ENCODE measurements at regions not wholly inside any gene's neighbourhood (a gene's known extent, or its start where the extent isn't known, plus 50 kb on each side); places are given as distances from the start of the nearest gene placed in this dataset.

DNA sequence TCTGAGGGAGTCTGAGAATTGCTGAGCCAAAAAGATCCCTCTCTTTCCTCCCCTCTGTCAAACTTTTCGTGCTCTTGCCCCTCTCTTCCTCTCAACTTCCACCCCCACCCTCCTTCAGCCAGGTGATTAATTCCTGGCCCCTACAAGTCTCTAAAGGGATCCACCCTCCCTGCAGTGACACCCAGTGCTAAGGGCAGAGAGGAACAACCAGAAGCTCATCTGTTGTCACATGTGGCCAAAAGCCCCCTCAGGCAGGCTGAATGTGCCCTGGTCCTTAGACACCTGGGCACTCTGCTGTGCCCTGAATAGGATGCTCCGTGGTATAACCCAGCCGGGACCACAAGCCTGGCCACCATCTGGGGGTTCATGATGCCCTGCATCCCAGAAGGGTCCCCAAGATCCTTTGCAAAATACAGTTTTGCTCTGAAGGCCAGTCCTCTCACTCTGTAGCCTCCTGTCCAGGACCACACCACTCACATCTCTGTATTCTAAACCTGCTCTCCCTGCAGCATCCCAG, 234.4 kb downstream of the BCL11A start:
- Histone ChIP-seq H3K4me3 (ENCODE audit: low read depth, low read length) (no peak overlapping the region), H3K27me3 (ENCODE audit: control insufficient read depth, insufficient read depth, low read length) (no peaks in the 10 kb centered on the region), H3K36me3 (ENCODE audit: control insufficient read depth, insufficient read depth, low read length) (no peaks in the 10 kb centered on the region)
- DNase-seq (ENCODE audit: low read depth), result no peak
- ChIA-PET CTCF (no interaction called here), POLR2A (interaction anchor here (0.6 kb wide), 1 partner anchor 26 kb away, joined by 3 read pairs; no protein-coding TSS in a partner anchor)
- no peak for TF ChIP-seq CTCF (IDR thresholded peaks at IDR 0.05; ENCODE audit: insufficient read depth, low read depth, low read length)

DNA sequence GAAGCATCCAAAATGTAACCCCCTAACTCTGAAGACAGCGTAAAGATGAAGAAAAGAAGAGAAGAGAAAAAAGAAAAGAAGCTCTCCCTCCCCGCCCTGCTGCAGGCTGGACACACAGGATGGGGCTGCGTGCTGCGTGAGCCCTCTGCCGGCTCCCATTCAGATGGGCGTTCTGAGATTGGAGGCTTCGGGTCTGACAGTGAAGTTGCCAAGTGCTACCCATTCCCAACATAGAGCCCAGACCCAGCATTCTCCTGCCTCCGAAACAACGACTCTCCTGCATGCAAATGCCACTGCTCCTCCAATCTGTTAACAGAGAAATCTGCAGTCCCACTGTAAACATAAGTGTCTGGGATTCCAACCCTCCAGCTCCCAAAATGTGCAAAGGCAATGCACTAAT, 234.9 kb downstream of the BCL11A start:
- TF ChIP-seq CTCF (IDR thresholded peaks at IDR 0.05; ENCODE audit: insufficient read depth, low read depth, low read length), result no peak
- DNase-seq (ENCODE audit: low read depth), result no peak
- ChIA-PET CTCF (no interaction called here), POLR2A (no interaction called here)
- Histone ChIP-seq H3K36me3 (ENCODE audit: control insufficient read depth, insufficient read depth, low read length) (no peaks in the 10 kb centered on the region), H3K4me3 (ENCODE audit: low read depth, low read length) (no peak overlapping the region), H3K27me3 (ENCODE audit: control insufficient read depth, insufficient read depth, low read length) (no peaks in the 10 kb centered on the region)

DNA sequence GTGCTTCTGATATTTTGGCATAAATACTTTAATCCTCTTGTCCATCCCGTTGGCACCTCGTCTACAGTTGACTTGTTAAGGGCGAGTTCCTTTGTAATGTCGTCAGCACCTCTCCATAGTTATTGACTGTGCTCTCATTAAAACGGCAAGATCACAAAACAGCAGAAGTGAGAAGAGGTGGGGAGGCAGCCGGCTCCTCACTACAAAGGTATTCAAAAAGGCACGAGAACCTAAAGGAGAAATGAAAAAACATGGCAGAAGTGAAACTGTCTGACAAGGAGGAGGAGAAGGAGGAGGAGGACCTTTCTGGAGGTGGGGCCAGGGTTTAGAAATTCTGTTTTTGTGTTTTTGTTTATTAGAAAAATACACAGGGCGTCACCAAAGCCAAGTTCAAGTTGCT, 235.6 kb downstream of the BCL11A start:
- no peak for TF ChIP-seq CTCF (IDR thresholded peaks at IDR 0.05; ENCODE audit: insufficient read depth, low read depth, low read length)
- ChIA-PET POLR2A (no interaction called here), CTCF (no interaction called here)
- Histone ChIP-seq H3K4me3 (ENCODE audit: low read depth, low read length) (no peak overlapping the region), H3K36me3 (ENCODE audit: control insufficient read depth, insufficient read depth, low read length) (no peaks in the 10 kb centered on the region), H3K27me3 (ENCODE audit: control insufficient read depth, insufficient read depth, low read length) (no peaks in the 10 kb centered on the region)
- DNase-seq (ENCODE audit: low read depth), result no peak

DNA sequence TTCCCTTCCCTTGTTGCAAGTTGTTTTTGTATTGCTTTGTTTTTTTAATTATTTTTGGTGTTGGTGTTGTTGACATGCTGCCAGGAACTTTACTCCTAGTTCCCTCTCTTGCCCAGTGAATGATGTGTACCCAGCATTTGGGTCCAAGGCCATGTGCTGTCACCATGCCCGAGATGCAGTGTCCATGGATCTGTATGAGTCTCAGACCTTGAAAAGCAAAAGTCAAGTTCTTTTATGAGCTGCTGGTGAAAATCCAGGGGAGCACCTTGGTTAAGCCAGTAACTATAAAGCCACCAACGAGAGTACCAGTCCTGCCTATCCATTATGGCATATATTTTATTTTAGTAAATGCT, 236.4 kb downstream of the BCL11A start:
- POLR2A ChIA-PET, result no interaction called here
- Histone ChIP-seq H3K36me3 (ENCODE audit: control insufficient read depth, insufficient read depth, low read length) (no peaks in the 10 kb centered on the region), H3K4me3 (ENCODE audit: low read depth, low read length) (no peak overlapping the region), H3K27me3 (ENCODE audit: control insufficient read depth, insufficient read depth, low read length) (no peaks in the 10 kb centered on the region)
- CTCF ChIA-PET, result interaction anchor here (0.6 kb wide), 1 partner anchor 13 kb away, joined by 3 read pairs; no protein-coding TSS in a partner anchor
- DNase-seq (ENCODE audit: low read depth), result no peak
- no peak for TF ChIP-seq CTCF (IDR thresholded peaks at IDR 0.05; ENCODE audit: insufficient read depth, low read depth, low read length)

- DNase-seq (ENCODE audit: low read depth), result no peak
- Histone ChIP-seq H3K27me3 (ENCODE audit: control insufficient read depth, insufficient read depth, low read length) (no peaks in the 10 kb centered on the region), H3K36me3 (ENCODE audit: control insufficient read depth, insufficient read depth, low read length) (no peaks in the 10 kb centered on the region), H3K4me3 (ENCODE audit: low read depth, low read length) (no peak overlapping the region)
- ChIA-PET POLR2A (no interaction called here), CTCF (no interaction called here)
- no peak for TF ChIP-seq CTCF (IDR thresholded peaks at IDR 0.05; ENCODE audit: insufficient read depth, low read depth, low read length)
Measured at GRCh38 chr2:60316381-60317033, 236.9 kb downstream of the BCL11A start.
